Pulmonary artery endothelial cell (primary cell): ENCODE measurements at regions not wholly inside any gene's neighbourhood (a gene's known extent, or its start where the extent isn't known, plus 50 kb on each side); places are given as distances from the start of the nearest gene placed in this dataset.

Experiments
- DNase-seq: peaks from one replicate; pipeline ENCODE4 v3.0.0-alpha.2; 2011; ENCODE audit warnings: low read depth, low spot score

- DNase-seq = no peak
Measured at GRCh38 chr6:45791211-45792168, 224.2 kb downstream of the CLIC5 start.

- DNase-seq = no peak
Measured at GRCh38 chr6:45789238-45789637, 226.4 kb downstream of the CLIC5 start.

GRCh38 chr6:45787384-45787783 lies 228.3 kb downstream of the CLIC5 start:
- DNase-seq = no peak

- no peak for DNase-seq
Measured at GRCh38 chr6:45786355-45786781, 229.3 kb downstream of the CLIC5 start.

GRCh38 chr6:45784250-45784649 lies 231.4 kb downstream of the CLIC5 start:
- DNase-seq = no peak

- DNase-seq = no peak
Measured at GRCh38 chr6:45783716-45784115, 231.9 kb downstream of the CLIC5 start.

- no peak for DNase-seq
Measured at GRCh38 chr6:45781890-45782289, 233.8 kb downstream of the CLIC5 start.

- no peak for DNase-seq
Measured at GRCh38 chr6:45780523-45780922, 235.1 kb downstream of the CLIC5 start.

- DNase-seq = no peak
Measured at GRCh38 chr6:45775026-45775697, 240.5 kb downstream of the CLIC5 start.

- DNase-seq = no peak
Measured at GRCh38 chr6:45773906-45774305, 241.8 kb downstream of the CLIC5 start.

- DNase-seq = no peak
Measured at GRCh38 chr6:45772886-45773495, 242.7 kb downstream of the CLIC5 start.

GRCh38 chr6:45772051-45772450 lies 243.6 kb downstream of the CLIC5 start:
- DNase-seq = no peak

GRCh38 chr6:45763281-45763680 lies 252.4 kb downstream of the CLIC5 start:
- DNase-seq = no peak

GRCh38 chr6:45759472-45759810 lies 256.2 kb downstream of the CLIC5 start:
- DNase-seq = no peak

- DNase-seq = no peak
Measured at GRCh38 chr6:45758787-45759471, 256.7 kb downstream of the CLIC5 start.

- DNase-seq = no peak
Measured at GRCh38 chr6:45757443-45758130, 258.1 kb downstream of the CLIC5 start.

GRCh38 chr6:45756606-45757005 lies 259.1 kb downstream of the CLIC5 start:
- DNase-seq = no peak

GRCh38 chr6:45754432-45754831 lies 261.2 kb downstream of the CLIC5 start:
- no peak for DNase-seq

GRCh38 chr6:45746046-45746445 lies 269.6 kb downstream of the CLIC5 start:
- no peak for DNase-seq

- DNase-seq = no peak
Measured at GRCh38 chr6:45743028-45743615, 272.5 kb downstream of the CLIC5 start.

- no peak for DNase-seq
Measured at GRCh38 chr6:45742591-45742990, 273.1 kb downstream of the CLIC5 start.
